Uterus (tissue), 3 donors: ENCODE measurements at regions not wholly inside any gene's neighbourhood (a gene's known extent, or its start where the extent isn't known, plus 50 kb on each side); places are given as distances from the start of the nearest gene placed in this dataset.

Source experiments
- DNase-seq, 2 donors: peaks; one replicate each; pipeline ENCODE4 v3.0.0-alpha.2; 2019 to 2020
- H3K27ac ChIP-seq, 2 donors: fragments of 200-600 bp; sonication (generic); 1 replicate in 1 of 2; 2 replicates in 1 of 2; pipeline ENCODE4 v1.5.1; 2016 to 2018
- H3K27me3 ChIP-seq, 2 donors: fragments of 200-600 bp; sonication (generic); one replicate each; pipeline ENCODE4 v1.5.1; 2018 to 2019; ENCODE audit warnings: control low read depth in 1 of 2
- H3K36me3 ChIP-seq, 2 donors: fragments of 200-600 bp; sonication (generic); one replicate each; pipeline ENCODE4 v1.5.1; 2019; ENCODE audit warnings: control low read depth in 1 of 2
- H3K4me1 ChIP-seq, 2 donors: fragments of 200-600 bp; sonication (generic); one replicate each; pipeline ENCODE4 v1.5.1; 2018 to 2019; ENCODE audit warnings: control low read depth in 1 of 2
- H3K4me3 ChIP-seq, 2 donors: fragments of 200-600 bp; sonication (generic); 1 replicate in 1 of 2; 2 replicates in 1 of 2; pipeline ENCODE4 v1.5.1; 2018 to 2019; ENCODE audit warnings: mild to moderate bottlenecking in 1 of 2
- H3K9me3 ChIP-seq, 2 donors: fragments of 200-600 bp; sonication (generic); one replicate each; pipeline ENCODE4 v1.5.1; 2019; ENCODE audit warnings: control low read depth in 1 of 2
- CTCF ChIP-seq, 4 experiments: fragments of 200-600 bp in 2 of 4; fragments of 450-650 bp in 2 of 4; sonication (generic) in 2 of 4; IDR thresholded peaks; one replicate each; pipeline ENCODE4 v1.5.1; 2016 to 2019; ENCODE audit warnings: antibody characterized with exemption in 4 of 4, mild to moderate bottlenecking in 2 of 4, moderate library complexity in 1 of 4
- POLR2A ChIP-seq, 2 donors: fragments of 450-650 bp; IDR thresholded peaks; one replicate each; pipeline ENCODE4 v1.6.1; 2016; ENCODE audit warnings: antibody characterized with exemption in 2 of 2, mild to moderate bottlenecking in 1 of 2, moderate library complexity in 1 of 2
- intact Hi-C: fragments of 100-400 bp; cut with DNase I; formaldehyde crosslinking; loops from one replicate; pipeline ENCODE4 v1.15.1; 2023; ENCODE audit warnings: low total_unique reads
- donor health status: DM: yes; HTN: yes; CAD: no.

GRCh38 chr4:178823673-178824295, 1381.5 kb upstream of the AGA start:
- Histone ChIP-seq H3K4me3 (no peak overlapping the region), H3K4me1 (no peaks in the 10 kb centered on the region), H3K36me3 (no peaks in the 10 kb centered on the region), H3K27me3 (no peaks in the 10 kb centered on the region), H3K27ac (no peak overlapping the region), H3K9me3 (no peaks in the 10 kb centered on the region)
- TF ChIP-seq POLR2A (IDR thresholded peaks at IDR 0.05) = no peak
- TF ChIP-seq CTCF (IDR thresholded peaks at IDR 0.05) = no peak
- intact Hi-C loops = no loop called here
- no peak for DNase-seq

- no peak for TF ChIP-seq CTCF (IDR thresholded peaks at IDR 0.05)
- TF ChIP-seq POLR2A (IDR thresholded peaks at IDR 0.05) = no peak
- no peaks in the 10 kb centered on the region for H3K4me1 ChIP-seq
- intact Hi-C loops = no loop called here
Measured at GRCh38 chr4:178836865-178837264, 1394.6 kb upstream of the AGA start.

GRCh38 chr4:178838776-178839175, 1396.5 kb upstream of the AGA start:
- Histone ChIP-seq H3K4me1 (no peaks in the 10 kb centered on the region), H3K36me3 (no peaks in the 10 kb centered on the region), H3K27ac (no peak overlapping the region), H3K9me3 (no peaks in the 10 kb centered on the region), H3K27me3 (no peaks in the 10 kb centered on the region), H3K4me3 (no peak overlapping the region)
- intact Hi-C loops = no loop called here
- TF ChIP-seq CTCF (IDR thresholded peaks at IDR 0.05) (no peak), POLR2A (IDR thresholded peaks at IDR 0.05) (no peak)
- no peak for DNase-seq

More at GRCh38 chr4:178836865-178837264, 1394.6 kb upstream of the AGA start:
- no peak overlapping the region for H3K27ac ChIP-seq
- no peaks in the 10 kb centered on the region for H3K36me3 ChIP-seq
- H3K4me3 ChIP-seq = no peak overlapping the region
- H3K27me3 ChIP-seq = no peaks in the 10 kb centered on the region
- no peaks in the 10 kb centered on the region for H3K9me3 ChIP-seq
- DNase-seq = no peak

- no peak for DNase-seq
- Histone ChIP-seq H3K27ac (no peak overlapping the region), H3K27me3 (no peaks in the 10 kb centered on the region), H3K4me1 (no peaks in the 10 kb centered on the region), H3K4me3 (no peak overlapping the region), H3K9me3 (no peaks in the 10 kb centered on the region), H3K36me3 (no peaks in the 10 kb centered on the region)
- no peak for TF ChIP-seq CTCF (IDR thresholded peaks at IDR 0.05)
- intact Hi-C loops = no loop called here
Measured at GRCh38 chr4:178856139-178856800, 1414.0 kb upstream of the AGA start.

GRCh38 chr4:178871476-178871875, 1429.2 kb upstream of the AGA start:
- Histone ChIP-seq H3K27ac (no peak overlapping the region), H3K27me3 (no peaks in the 10 kb centered on the region), H3K4me1 (no peaks in the 10 kb centered on the region), H3K9me3 (no peaks in the 10 kb centered on the region), H3K36me3 (no peaks in the 10 kb centered on the region), H3K4me3 (no peak overlapping the region)
- TF ChIP-seq POLR2A (IDR thresholded peaks at IDR 0.05) (no peak), CTCF (IDR thresholded peaks at IDR 0.05) (no peak)
- intact Hi-C loops = no loop called here
- no peak for DNase-seq
